GM13977 (cell line): ENCODE measurements at regions not wholly inside any gene's neighbourhood (a gene's known extent, or its start where the extent isn't known, plus 50 kb on each side); places are given as distances from the start of the nearest gene placed in this dataset.

Source experiments
- DNase-seq: peaks from one replicate; pipeline ENCODE4 v3.0.0; 2012; ENCODE audit warnings: low spot score
- in situ Hi-C: fragments of 300-500 bp; cut with MboI; formaldehyde crosslinking; loops from one replicate; pipeline ENCODE4 v1.12.0; 2022; ENCODE audit warnings: low sequenced_read_pairs, low pct_unique_long_range_greater_than_20kb, mixed read lengths, inconsistent platforms; ENCODE audit not compliant: unreplicated experiment
- TF ChIP-seq, protein P1 (sequence below): IDR thresholded peaks from 2 replicates; pipeline ENCODE4 v1.5.1; 2012; ENCODE audit warnings: mild to moderate bottlenecking, control low read depth; ENCODE audit not compliant: insufficient read depth; ENCODE audit errors: extremely low read depth, missing control alignments

DNA sequence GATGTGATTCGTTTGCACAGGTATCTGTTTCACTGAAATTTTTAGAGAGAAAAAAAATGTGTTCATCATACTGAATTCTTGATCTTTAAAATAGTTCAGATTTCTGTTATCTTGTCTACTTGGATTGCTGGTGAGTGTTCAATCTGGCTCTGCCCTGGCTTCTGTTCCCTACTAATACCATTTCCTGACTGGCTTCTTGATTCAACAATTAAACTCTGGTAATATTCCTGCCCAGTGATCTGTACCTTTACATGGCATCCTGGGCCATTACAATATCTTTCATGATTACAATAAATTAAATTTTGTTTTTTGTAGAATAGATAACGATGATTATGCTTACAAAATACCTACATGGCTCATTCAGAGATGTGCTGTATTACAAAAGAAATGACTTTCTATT lies 1388.0 kb upstream of the TENM3 start:
- TF ChIP-seq, protein P1, sequence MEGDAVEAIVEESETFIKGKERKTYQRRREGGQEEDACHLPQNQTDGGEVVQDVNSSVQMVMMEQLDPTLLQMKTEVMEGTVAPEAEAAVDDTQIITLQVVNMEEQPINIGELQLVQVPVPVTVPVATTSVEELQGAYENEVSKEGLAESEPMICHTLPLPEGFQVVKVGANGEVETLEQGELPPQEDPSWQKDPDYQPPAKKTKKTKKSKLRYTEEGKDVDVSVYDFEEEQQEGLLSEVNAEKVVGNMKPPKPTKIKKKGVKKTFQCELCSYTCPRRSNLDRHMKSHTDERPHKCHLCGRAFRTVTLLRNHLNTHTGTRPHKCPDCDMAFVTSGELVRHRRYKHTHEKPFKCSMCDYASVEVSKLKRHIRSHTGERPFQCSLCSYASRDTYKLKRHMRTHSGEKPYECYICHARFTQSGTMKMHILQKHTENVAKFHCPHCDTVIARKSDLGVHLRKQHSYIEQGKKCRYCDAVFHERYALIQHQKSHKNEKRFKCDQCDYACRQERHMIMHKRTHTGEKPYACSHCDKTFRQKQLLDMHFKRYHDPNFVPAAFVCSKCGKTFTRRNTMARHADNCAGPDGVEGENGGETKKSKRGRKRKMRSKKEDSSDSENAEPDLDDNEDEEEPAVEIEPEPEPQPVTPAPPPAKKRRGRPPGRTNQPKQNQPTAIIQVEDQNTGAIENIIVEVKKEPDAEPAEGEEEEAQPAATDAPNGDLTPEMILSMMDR: no peak
- DNase-seq: no peak
- in situ Hi-C loops: no loop called here

DNA sequence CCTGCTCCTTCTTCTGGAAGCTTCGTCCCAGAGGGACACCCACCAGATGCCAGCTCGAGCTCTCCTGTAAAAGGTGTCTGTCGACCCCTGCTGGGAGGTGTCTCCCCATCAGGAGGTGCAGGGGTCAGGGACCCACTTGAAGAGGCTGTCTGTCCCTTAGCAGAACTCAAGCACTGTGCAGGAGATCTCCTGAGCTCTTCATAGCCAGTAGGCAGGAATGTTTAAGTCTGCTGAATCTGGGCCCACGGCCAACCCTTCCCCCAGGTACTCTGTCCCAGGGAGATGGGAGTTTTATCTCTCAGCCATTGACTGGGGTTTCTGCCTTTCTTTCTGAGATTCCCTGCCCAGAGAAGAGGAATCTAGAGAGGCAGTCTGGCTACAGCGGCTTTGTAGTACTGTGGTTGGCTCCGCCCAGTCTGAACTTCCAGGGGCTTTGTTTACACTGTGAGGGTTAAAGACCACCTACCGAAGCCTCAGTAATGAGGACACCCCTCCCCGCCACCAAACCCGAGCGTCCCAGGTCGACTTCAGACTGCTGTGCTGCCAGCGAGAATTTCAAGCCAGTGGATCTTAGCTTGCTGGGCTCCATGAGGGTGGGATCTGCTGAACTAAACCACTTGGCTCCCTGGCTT lies 1383.0 kb upstream of the TENM3 start:
- in situ Hi-C loops: no loop called here
- TF ChIP-seq, protein P1: no peak

DNA sequence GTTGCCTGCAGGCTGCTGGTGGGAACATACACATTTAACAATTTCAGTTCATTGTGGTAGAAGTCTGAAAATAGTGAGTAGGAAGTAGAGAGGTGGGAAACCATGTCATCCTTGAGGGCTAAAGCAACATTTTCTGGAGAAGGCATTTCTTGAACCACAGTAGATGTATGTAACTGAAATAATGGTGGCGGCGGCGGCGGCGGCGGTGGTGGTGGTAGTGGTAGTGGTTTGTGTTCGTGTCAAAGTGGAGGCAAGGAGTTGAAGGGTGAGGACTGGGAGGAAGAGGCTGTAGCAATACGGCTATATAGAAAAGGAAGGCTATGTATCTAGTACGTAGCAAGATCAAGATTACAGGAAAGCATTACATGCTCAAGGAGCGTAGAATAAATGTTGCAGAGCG lies 1381.6 kb upstream of the TENM3 start:
- TF ChIP-seq, protein P1: no peak
- in situ Hi-C loops: no loop called here

More for the DNA sequence above, 1383.0 kb upstream of the TENM3 start:
- DNase-seq: no peak

DNA sequence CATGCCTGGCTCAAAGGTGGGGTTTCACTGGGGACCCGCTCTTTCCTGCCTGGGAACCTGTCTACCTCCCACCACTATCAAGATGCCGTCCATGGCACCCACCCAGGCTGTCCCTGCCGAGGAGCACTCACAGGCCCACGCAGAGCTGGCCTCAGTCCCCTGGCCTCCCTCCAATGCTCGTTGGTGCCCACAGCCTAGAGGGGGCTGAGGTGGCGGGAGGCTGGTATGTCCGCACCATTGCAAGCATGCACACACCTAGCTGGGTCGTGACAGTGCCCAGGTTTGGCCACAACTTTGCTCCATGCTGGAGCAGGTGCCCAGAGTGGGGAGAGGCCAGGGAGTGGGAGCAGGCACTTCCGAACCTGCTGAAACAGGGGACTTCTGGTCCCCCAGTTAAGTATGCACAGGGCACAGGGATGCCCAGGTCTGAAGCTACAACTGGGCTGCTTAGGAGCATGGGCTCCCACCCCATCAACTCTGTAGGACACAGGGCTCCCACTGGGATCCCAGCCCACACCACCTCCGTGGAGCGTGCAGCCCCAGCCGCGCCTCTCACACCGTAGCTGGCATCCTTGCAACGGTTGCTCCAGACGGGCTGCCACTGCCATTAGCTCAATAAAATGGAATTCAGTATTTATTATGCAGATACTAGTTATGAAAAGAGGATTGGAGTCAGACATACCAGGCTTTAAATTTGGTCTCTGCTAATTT lies 1376.1 kb upstream of the TENM3 start:
- in situ Hi-C loops: no loop called here
- TF ChIP-seq, protein P1: no peak
- DNase-seq: no peak

More for the DNA sequence above, 1381.6 kb upstream of the TENM3 start:
- DNase-seq: no peak

DNA sequence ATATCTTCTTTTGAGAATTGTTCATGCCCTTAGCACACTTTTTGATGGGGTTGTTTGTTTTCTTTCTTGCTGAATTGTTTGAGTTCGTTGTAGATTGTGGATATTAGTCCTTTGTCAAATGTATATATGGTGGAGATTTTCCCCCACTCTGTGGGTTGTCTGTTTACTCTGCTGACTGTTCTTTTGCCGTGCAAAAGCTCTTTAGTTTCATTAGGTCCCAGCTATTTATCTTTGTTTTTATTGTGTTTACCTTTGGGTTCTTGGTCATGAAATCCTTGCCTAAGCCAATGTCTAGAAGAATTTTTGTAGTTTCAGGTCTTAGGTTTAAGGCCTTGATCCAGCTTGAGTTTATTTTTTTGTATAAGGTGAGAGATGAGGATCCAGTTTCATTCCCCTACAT lies 1372.6 kb upstream of the TENM3 start:
- in situ Hi-C loops: no loop called here
- no peak for DNase-seq
- TF ChIP-seq, protein P1: no peak

DNA sequence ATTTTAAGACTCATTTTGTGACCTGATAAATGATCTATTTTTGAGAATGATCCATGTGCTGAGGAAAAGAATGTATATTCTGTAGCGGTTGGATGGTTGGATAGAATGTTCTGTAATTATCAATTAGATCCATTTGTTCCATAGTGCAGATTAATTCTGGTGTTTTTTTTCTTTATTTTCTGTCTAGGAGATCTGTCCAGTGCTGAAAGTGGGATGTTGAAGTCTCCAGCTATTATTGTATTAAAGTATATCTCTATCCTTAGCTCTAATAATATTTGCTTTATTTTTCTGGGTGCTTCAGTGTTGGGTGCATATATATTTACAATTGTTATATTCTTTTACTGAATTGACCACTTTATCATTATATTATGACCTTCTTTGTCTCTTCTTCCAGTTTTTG lies 1344.9 kb upstream of the TENM3 start:
- TF ChIP-seq, protein P1: no peak
- no peak for DNase-seq
- in situ Hi-C loops: no loop called here
